Endothelial cell of umbilical vein (primary cell): ENCODE measurements at regions not wholly inside any gene's neighbourhood (a gene's known extent, or its start where the extent isn't known, plus 50 kb on each side); places are given as distances from the start of the nearest gene placed in this dataset.

Source experiments
- BruUV-seq: library from RNA; stranded (reverse); fragments of 400-500 nt; replicated peaks from 2 replicates; lab custom pipeline; 2021; lab: Mats Ljungman, UMichigan
- CTCF ChIA-PET: fragments of 300-600, 350-600 bp; sonication (Branson Sonifier 250); formaldehyde crosslinking; loops from one replicate; lab custom pipeline; 2021; ENCODE audit warnings: antibody characterized with exemption, inconsistent platforms; lab: Charles Lee
- POLR2A ChIA-PET: fragments of 300-600, 350-600 bp; sonication (Branson Sonifier 250); formaldehyde crosslinking; loops from one replicate; lab custom pipeline; 2021; ENCODE audit warnings: antibody characterized with exemption, inconsistent platforms; lab: Charles Lee
- DNase-seq: peaks from one replicate; pipeline ENCODE4 v3.0.0-alpha.2; 2011; ENCODE audit warnings: low read depth, low spot score
- FAIRE-seq: peaks from 2 replicates; lab custom pipeline; 2011; peaks lifted over from hg19 to GRCh38; lab: Jason Lieb, UNC
- H2AFZ ChIP-seq: 2 replicates; pipeline ENCODE4 v1.6.0; 2012; ENCODE audit warnings: low read depth, low read length, control low read depth, inconsistent platforms
- H3K27ac ChIP-seq: 2 replicates; pipeline ENCODE4 v1.5.1; 2011; ENCODE audit warnings: low read depth, mild to moderate bottlenecking, control low read depth, low read length, moderate library complexity; ENCODE audit not compliant: insufficient read depth
- H3K27me3 ChIP-seq, 2 experiments: 2 replicates each; pipeline versions ENCODE4 v1.6.0 to v1.6.1; 2011; ENCODE audit warnings: low read length in 2 of 2, mixed read lengths in 1 of 2; ENCODE audit not compliant: control insufficient read depth in 2 of 2, insufficient read depth in 2 of 2
- H3K36me3 ChIP-seq, 2 experiments: 2 replicates in 1 of 2; 3 replicates in 1 of 2; pipeline ENCODE4 v1.5.1; 2011; ENCODE audit warnings: low read length in 2 of 2, mild to moderate bottlenecking in 1 of 2, moderate library complexity in 1 of 2; ENCODE audit not compliant: control insufficient read depth in 2 of 2, insufficient read depth in 2 of 2; ENCODE audit errors: extremely low read depth in 1 of 2
- H3K4me1 ChIP-seq: 3 replicates; pipeline ENCODE4 v1.5.1; 2011; ENCODE audit warnings: mild to moderate bottlenecking, low read length; ENCODE audit not compliant: control insufficient read depth, insufficient read depth; ENCODE audit errors: extremely low read depth
- H3K4me2 ChIP-seq: 2 replicates; pipeline ENCODE4 v1.6.1; 2011; ENCODE audit warnings: low read length, control low read depth, mixed read lengths; ENCODE audit not compliant: insufficient read depth
- H3K4me3 ChIP-seq, 3 experiments: fragments of 200-600 bp in 1 of 3; sonication (generic), shearing (Covaris generic) in 1 of 3; replicated peaks in 1 of 3; 2 replicates each; pipeline ENCODE4 v1.5.1; 2011 to 2016; ENCODE audit warnings: control low read depth in 3 of 3, low read length in 3 of 3, mild to moderate bottlenecking in 2 of 3, inconsistent platforms in 1 of 3, low read depth in 1 of 3, moderate library complexity in 1 of 3; ENCODE audit not compliant: insufficient read depth in 1 of 3
- H3K79me2 ChIP-seq: 2 replicates; pipeline ENCODE4 v1.6.0; 2012; ENCODE audit warnings: low read length, inconsistent platforms; ENCODE audit not compliant: control insufficient read depth, insufficient read depth
- H3K9ac ChIP-seq: replicated peaks from 2 replicates; pipeline ENCODE3; 2011; ENCODE audit warnings: low read length, control low read depth; ENCODE audit not compliant: insufficient read depth; ENCODE audit errors: extremely low read depth
- H3K9me1 ChIP-seq: replicated peaks from 3 replicates; pipeline ENCODE4 v1.6.0; 2011; ENCODE audit warnings: mild to moderate bottlenecking, low read length; ENCODE audit not compliant: control insufficient read depth, insufficient read depth; ENCODE audit errors: extremely low read depth
- H3K9me3 ChIP-seq: replicated peaks from 2 replicates; pipeline ENCODE4 v1.5.1; 2012; ENCODE audit warnings: low read length, inconsistent platforms; ENCODE audit not compliant: control insufficient read depth, insufficient read depth
- H4K20me1 ChIP-seq: replicated peaks from 2 replicates; pipeline ENCODE3; 2011; ENCODE audit warnings: mild to moderate bottlenecking, low read length; ENCODE audit not compliant: control insufficient read depth, insufficient read depth; ENCODE audit errors: extremely low read depth
- CTCF ChIP-seq, 2 donors: IDR thresholded peaks; 1 replicate in 1 of 2; 2 replicates in 1 of 2; pipeline ENCODE4 v1.5.1; 2011; ENCODE audit warnings: low read length in 2 of 2, mild to moderate bottlenecking in 2 of 2, moderate library complexity in 2 of 2, control low read depth in 1 of 2, inconsistent platforms in 1 of 2, low read depth in 1 of 2; ENCODE audit not compliant: insufficient read depth in 1 of 2; ENCODE audit errors: extremely low read depth in 1 of 2
- EZH2 ChIP-seq: IDR thresholded peaks from 2 replicates; pipeline ENCODE4 v1.6.1; 2012; ENCODE audit warnings: borderline replicate concordance, low read depth, mild to moderate bottlenecking, moderate library complexity, low read length, inconsistent platforms; ENCODE audit not compliant: severe bottlenecking
- FOS ChIP-seq: IDR thresholded peaks from 2 replicates; pipeline ENCODE4 v1.6.1; 2011; ENCODE audit warnings: mild to moderate bottlenecking, low read length, moderate library complexity, borderline replicate concordance; ENCODE audit not compliant: insufficient read depth
- GATA2 ChIP-seq: IDR thresholded peaks from 2 replicates; pipeline ENCODE4 v1.7.0; 2011; ENCODE audit warnings: low read depth, mild to moderate bottlenecking, moderate library complexity, mixed read lengths, low read length; ENCODE audit not compliant: insufficient read length, insufficient read depth
- JUN ChIP-seq: IDR thresholded peaks from 2 replicates; pipeline ENCODE4 v1.6.1; 2011; ENCODE audit warnings: borderline replicate concordance, low read depth; ENCODE audit not compliant: insufficient read length, insufficient read depth
- MAX ChIP-seq: IDR thresholded peaks from 2 replicates; pipeline ENCODE4 v1.6.1; 2011; ENCODE audit not compliant: insufficient read depth, insufficient read length
- MYC ChIP-seq: IDR thresholded peaks from one replicate; pipeline ENCODE4 v1.6.1; 2011; ENCODE audit warnings: mild to moderate bottlenecking, low read depth, low read length
- POLR2A ChIP-seq: IDR thresholded peaks from 2 replicates; pipeline ENCODE4 v1.6.1; 2012; ENCODE audit warnings: low read depth, mild to moderate bottlenecking, control low read depth, low read length
- POLR2AphosphoS5 ChIP-seq: IDR thresholded peaks from 2 replicates; pipeline ENCODE4 v1.6.1; 2012; ENCODE audit warnings: low read depth, mild to moderate bottlenecking, control low read depth, low read length, moderate library complexity; ENCODE audit not compliant: insufficient read depth
- dilution Hi-C: fragments of 300-500 bp; cut with MboI; formaldehyde crosslinking; loops from one replicate; pipeline ENCODE4 v1.15.0; 2019; ENCODE audit warnings: low sequenced_read_pairs; ENCODE audit not compliant: extremely low pct_ligation_motif_present
- intact Hi-C: fragments of 100-400 bp; cut with micrococcal nuclease; formaldehyde crosslinking; loops from one replicate; pipeline ENCODE4 v1.10.0; 2022

GRCh38 chr2:62302631-62303435 lies 106.9 kb downstream of the B3GNT2 start:
- no peaks in the 10 kb centered on the region for H3K27me3 ChIP-seq
- H3K79me2 ChIP-seq, result no peaks in the 10 kb centered on the region
- TF ChIP-seq MYC (no peak), CTCF (IDR thresholded peaks at IDR 0.05; ENCODE audit: extremely low read depth in 1 of 2, insufficient read depth in 1 of 2, low read depth in 1 of 2, low read length in 2 of 2) (no peak), POLR2AphosphoS5 (no peak)
- intact Hi-C loops, result loop anchor here (10.0 kb wide), 2 partner anchors 388 to 402 kb away; partner anchors contain the start of gene EHBP1
- no peaks in the 10 kb centered on the region for H3K9me1 ChIP-seq
- ChIA-PET CTCF (interaction anchor here (1.2 kb wide), 2 partner anchors 58 to 106 kb away, joined by 3 read pairs; no protein-coding TSS in a partner anchor), POLR2A (interaction anchor here (0.5 kb wide), 1 partner anchor 38 kb away, joined by 4 read pairs; no protein-coding TSS in a partner anchor)
- peaks cover 35% of the 10 kb centered on the region for H3K4me1 ChIP-seq
- H3K27ac ChIP-seq, result no peak overlapping the region
- dilution Hi-C loops, result no loop called here
- BruUV-seq, result no TSS peak
- H3K4me3 ChIP-seq, result no peak overlapping the region
- H4K20me1 ChIP-seq, result no peaks in the 10 kb centered on the region
- DNase-seq (no peak), FAIRE-seq (no peak)
- H3K9ac ChIP-seq, result no peak overlapping the region
- no peaks in the 10 kb centered on the region for H3K9me3 ChIP-seq
- H3K36me3 ChIP-seq, result no peaks in the 10 kb centered on the region
- H2AFZ ChIP-seq, result no peak overlapping the region
- no peak overlapping the region for H3K4me2 ChIP-seq

- no peak overlapping the region for H3K9ac ChIP-seq
- H2AFZ ChIP-seq, result no peak overlapping the region
- H3K9me1 ChIP-seq, result no peaks in the 10 kb centered on the region
- H3K4me3 ChIP-seq, result no peak overlapping the region
- no TSS peak for BruUV-seq
- intact Hi-C loops (loop anchor here (10.0 kb wide), 2 partner anchors 386 to 404 kb away; partner anchors contain the start of gene EHBP1), dilution Hi-C loops (no loop called here)
- no peak overlapping the region for H3K4me2 ChIP-seq
- no peaks in the 10 kb centered on the region for H3K36me3 ChIP-seq
- no peaks in the 10 kb centered on the region for H3K9me3 ChIP-seq
- no peak overlapping the region for H3K27ac ChIP-seq
- ChIA-PET POLR2A (no interaction called here), CTCF (interaction anchor here (0.5 to 2.2 kb wide), 6 partner anchors 13 to 266 kb away, joined by 3 to 6 read pairs (median 4); no protein-coding TSS in a partner anchor)
- TF ChIP-seq POLR2A (no peak), MAX (no peak), MYC (no peak), GATA2 (no peak), JUN (no peak), FOS (no peak), POLR2AphosphoS5 (no peak), CTCF (IDR thresholded peaks at IDR 0.05; ENCODE audit: extremely low read depth in 1 of 2, insufficient read depth in 1 of 2, low read depth in 1 of 2, low read length in 2 of 2) (no peak), EZH2 (no peak)
- H3K27me3 ChIP-seq, result no peaks in the 10 kb centered on the region
- no peaks in the 10 kb centered on the region for H4K20me1 ChIP-seq
- FAIRE-seq (no peak), DNase-seq (no peak)
- peaks cover 18% of the 10 kb centered on the region for H3K4me1 ChIP-seq
- H3K79me2 ChIP-seq, result no peaks in the 10 kb centered on the region
Observed at GRCh38 chr2:62300925-62301324, 105.0 kb downstream of the B3GNT2 start.
